ENCODE measurements at regions not wholly inside any gene's neighbourhood (a gene's known extent, or its start where the extent isn't known, plus 50 kb on each side); places are given as distances from the start of the nearest gene placed in this dataset.

DNA sequence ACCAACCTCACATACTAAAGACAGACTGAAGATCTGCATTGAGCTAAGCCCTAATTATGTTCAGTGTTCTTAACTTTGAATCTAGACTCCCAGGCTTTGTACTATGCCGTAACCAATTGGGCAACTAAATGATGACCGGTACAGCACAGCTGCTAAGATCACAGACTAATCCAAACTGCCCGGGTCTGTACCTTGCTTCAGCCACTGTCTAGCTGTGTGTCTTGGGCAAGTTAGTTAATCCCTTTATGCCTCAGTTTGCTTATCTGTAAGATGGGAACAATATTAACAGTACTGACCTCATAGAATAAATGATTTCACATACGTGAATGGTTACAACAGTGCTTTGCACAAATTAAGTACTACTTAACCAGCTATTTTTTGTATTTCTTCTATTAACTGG lies 205.8 kb upstream of the NFE2L3 start:
- TF ChIP-seq, protein P1, sequence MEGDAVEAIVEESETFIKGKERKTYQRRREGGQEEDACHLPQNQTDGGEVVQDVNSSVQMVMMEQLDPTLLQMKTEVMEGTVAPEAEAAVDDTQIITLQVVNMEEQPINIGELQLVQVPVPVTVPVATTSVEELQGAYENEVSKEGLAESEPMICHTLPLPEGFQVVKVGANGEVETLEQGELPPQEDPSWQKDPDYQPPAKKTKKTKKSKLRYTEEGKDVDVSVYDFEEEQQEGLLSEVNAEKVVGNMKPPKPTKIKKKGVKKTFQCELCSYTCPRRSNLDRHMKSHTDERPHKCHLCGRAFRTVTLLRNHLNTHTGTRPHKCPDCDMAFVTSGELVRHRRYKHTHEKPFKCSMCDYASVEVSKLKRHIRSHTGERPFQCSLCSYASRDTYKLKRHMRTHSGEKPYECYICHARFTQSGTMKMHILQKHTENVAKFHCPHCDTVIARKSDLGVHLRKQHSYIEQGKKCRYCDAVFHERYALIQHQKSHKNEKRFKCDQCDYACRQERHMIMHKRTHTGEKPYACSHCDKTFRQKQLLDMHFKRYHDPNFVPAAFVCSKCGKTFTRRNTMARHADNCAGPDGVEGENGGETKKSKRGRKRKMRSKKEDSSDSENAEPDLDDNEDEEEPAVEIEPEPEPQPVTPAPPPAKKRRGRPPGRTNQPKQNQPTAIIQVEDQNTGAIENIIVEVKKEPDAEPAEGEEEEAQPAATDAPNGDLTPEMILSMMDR (conservative IDR thresholded peaks at IDR 0.05 in 1 of 2, IDR thresholded peaks at IDR 0.05 in 1 of 2; ENCODE audit: low read depth in 1 of 2, low read length in 2 of 2) = no peak
- no peak for TF ChIP-seq EZH2 (IDR thresholded peaks at IDR 0.05; ENCODE audit: low read length, missing control alignments)
